DOHH2 (cell line): ENCODE measurements at regions not wholly inside any gene's neighbourhood (a gene's known extent, or its start where the extent isn't known, plus 50 kb on each side); places are given as distances from the start of the nearest gene placed in this dataset.
"Not testable (repeated sequence)": the region's sequence is repeated elsewhere in the genome, so short reads cannot be mapped to it uniquely, and the experiment has no call there.

ENCODE experiments used
- H3F3A ChIP-seq: fragments of 200-600 bp; sonication (generic), shearing (Covaris generic); 2 replicates; pipeline ENCODE4 v1.6.0; 2016; ENCODE audit warnings: antibody characterized with exemption, mild to moderate bottlenecking; ENCODE audit not compliant: control insufficient read depth, insufficient read depth
- H3K27ac ChIP-seq: fragments of 200-600 bp; sonication (generic); 2 replicates; pipeline ENCODE4 v1.5.1; 2014; ENCODE audit warnings: low read depth, mild to moderate bottlenecking, low read length, moderate library complexity
- H3K27me3 ChIP-seq: fragments of 200-600 bp; sonication (generic); 2 replicates; pipeline ENCODE4 v1.6.1; 2014; ENCODE audit warnings: mild to moderate bottlenecking, low read length, mixed read lengths; ENCODE audit not compliant: control insufficient read depth
- H3K36me3 ChIP-seq: fragments of 200-600 bp; sonication (generic); 2 replicates; pipeline ENCODE4 v1.6.1; 2014; ENCODE audit warnings: mild to moderate bottlenecking, low read length, moderate library complexity, mixed read lengths; ENCODE audit not compliant: control insufficient read depth
- H3K4me1 ChIP-seq: fragments of 200-600 bp; sonication (generic); 2 replicates; pipeline ENCODE4 v1.6.1; 2014; ENCODE audit warnings: mild to moderate bottlenecking, low read length, mixed read lengths; ENCODE audit not compliant: control insufficient read depth
- H3K4me2 ChIP-seq: fragments of 200-600 bp; sonication (generic); 2 replicates; pipeline ENCODE4 v1.6.0; 2014; ENCODE audit warnings: mild to moderate bottlenecking, low read length, moderate library complexity
- H3K4me3 ChIP-seq: fragments of 200-600 bp; sonication (generic); 2 replicates; pipeline ENCODE4 v1.5.1; 2014; ENCODE audit warnings: mild to moderate bottlenecking, low read length, mixed read lengths
- H3K79me2 ChIP-seq: fragments of 200-600 bp; sonication (generic); 2 replicates; pipeline ENCODE4 v1.6.1; 2014; ENCODE audit warnings: mild to moderate bottlenecking, low read length, mixed read lengths; ENCODE audit not compliant: control insufficient read depth
- H3K9me2 ChIP-seq: fragments of 200-600 bp; sonication (generic); replicated peaks from 2 replicates; pipeline ENCODE4 v1.6.1; 2014; ENCODE audit warnings: mild to moderate bottlenecking, low read length, mixed read lengths; ENCODE audit not compliant: control insufficient read depth
- H3K9me3 ChIP-seq: fragments of 200-600 bp; sonication (generic); 2 replicates; pipeline ENCODE4 v1.6.1; 2014; ENCODE audit warnings: antibody characterized with exemption, low read length, mixed read lengths; ENCODE audit not compliant: control insufficient read depth, insufficient read depth
- H4K20me1 ChIP-seq: fragments of 200-600 bp; sonication (generic); 2 replicates; pipeline ENCODE4 v1.6.0; 2014; ENCODE audit warnings: low read depth, mild to moderate bottlenecking, antibody characterized with exemption, low read length, moderate library complexity; ENCODE audit not compliant: control insufficient read depth, insufficient read depth
- EZH2phosphoT487 ChIP-seq: fragments of 200-600 bp; sonication (generic); IDR thresholded peaks from 2 replicates; pipeline ENCODE4 v1.6.1; 2017; ENCODE audit warnings: borderline replicate concordance, mild to moderate bottlenecking, antibody characterized with exemption, low read length, moderate library complexity, mixed read lengths
- TF ChIP-seq, protein P1 (sequence below): fragments of 200-600 bp; sonication (generic); IDR thresholded peaks from one replicate; pipeline ENCODE4 v1.5.1; 2014; ENCODE audit warnings: antibody characterized with exemption, mild to moderate bottlenecking, low read depth, low read length; ENCODE audit not compliant: poor library complexity, severe bottlenecking

DNA sequence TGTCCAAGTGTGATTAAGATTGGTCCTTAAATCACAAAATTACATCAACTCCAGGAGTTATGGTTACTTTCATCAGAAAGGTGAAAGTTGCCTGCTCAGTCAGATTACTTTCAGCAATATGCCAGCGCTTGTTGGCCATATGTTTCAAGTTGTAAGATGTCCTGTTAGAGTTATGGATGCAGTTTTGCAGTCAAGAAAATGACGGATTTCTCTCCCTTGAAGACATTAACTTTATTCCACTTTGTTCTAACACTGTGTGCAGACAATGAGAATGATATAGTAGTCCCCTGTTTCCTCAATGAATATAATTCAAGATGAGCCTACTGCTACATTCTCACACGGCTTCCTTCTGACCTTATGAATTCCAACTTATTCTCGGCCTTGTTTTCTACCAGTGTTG is 295.0 kb upstream of the ADGRL3 start:
- H3K4me2 ChIP-seq = no peak overlapping the region

DNA sequence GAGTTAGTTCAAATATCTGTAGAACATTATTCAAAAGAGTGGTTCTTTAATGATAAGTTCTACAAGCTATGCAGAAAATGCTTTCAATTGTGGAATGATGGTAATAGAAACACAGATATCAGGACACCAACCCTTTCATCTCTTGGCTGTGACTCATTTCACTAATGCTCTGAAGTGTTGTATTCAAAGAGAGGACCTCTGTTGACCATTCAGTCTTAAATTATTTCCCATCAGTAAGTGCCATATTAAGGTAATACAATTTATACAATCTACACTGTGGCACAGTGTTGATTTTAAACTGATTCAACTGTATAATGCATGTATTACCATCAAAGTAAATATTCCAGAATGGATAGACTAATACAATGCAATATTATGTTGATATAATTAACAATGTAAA is 289.0 kb upstream of the ADGRL3 start:
- Histone ChIP-seq H3K79me2 (no peaks in the 10 kb centered on the region), H3K4me1 (no peaks in the 10 kb centered on the region), H3K27me3 (no peaks in the 10 kb centered on the region), H3K36me3 (no peaks in the 10 kb centered on the region), H3K27ac (no peak overlapping the region), H4K20me1 (no peaks in the 10 kb centered on the region), H3K4me2 (no peak overlapping the region), H3K9me2 (no peaks in the 10 kb centered on the region), H3K9me3 (no peaks in the 10 kb centered on the region), H3K4me3 (no peak overlapping the region), H3F3A (no peaks in the 10 kb centered on the region)
- TF ChIP-seq, protein P1, sequence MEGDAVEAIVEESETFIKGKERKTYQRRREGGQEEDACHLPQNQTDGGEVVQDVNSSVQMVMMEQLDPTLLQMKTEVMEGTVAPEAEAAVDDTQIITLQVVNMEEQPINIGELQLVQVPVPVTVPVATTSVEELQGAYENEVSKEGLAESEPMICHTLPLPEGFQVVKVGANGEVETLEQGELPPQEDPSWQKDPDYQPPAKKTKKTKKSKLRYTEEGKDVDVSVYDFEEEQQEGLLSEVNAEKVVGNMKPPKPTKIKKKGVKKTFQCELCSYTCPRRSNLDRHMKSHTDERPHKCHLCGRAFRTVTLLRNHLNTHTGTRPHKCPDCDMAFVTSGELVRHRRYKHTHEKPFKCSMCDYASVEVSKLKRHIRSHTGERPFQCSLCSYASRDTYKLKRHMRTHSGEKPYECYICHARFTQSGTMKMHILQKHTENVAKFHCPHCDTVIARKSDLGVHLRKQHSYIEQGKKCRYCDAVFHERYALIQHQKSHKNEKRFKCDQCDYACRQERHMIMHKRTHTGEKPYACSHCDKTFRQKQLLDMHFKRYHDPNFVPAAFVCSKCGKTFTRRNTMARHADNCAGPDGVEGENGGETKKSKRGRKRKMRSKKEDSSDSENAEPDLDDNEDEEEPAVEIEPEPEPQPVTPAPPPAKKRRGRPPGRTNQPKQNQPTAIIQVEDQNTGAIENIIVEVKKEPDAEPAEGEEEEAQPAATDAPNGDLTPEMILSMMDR = no peak
- no peak for TF ChIP-seq EZH2phosphoT487

More for the DNA sequence above, 295.0 kb upstream of the ADGRL3 start:
- Histone ChIP-seq H3K4me3 (no peak overlapping the region), H3K9me2 (no peaks in the 10 kb centered on the region), H3K27me3 (no peaks in the 10 kb centered on the region), H3K4me1 (no peaks in the 10 kb centered on the region), H3F3A (no peaks in the 10 kb centered on the region), H4K20me1 (no peaks in the 10 kb centered on the region), H3K9me3 (no peaks in the 10 kb centered on the region), H3K27ac (no peak overlapping the region), H3K36me3 (no peaks in the 10 kb centered on the region), H3K79me2 (no peaks in the 10 kb centered on the region)
- no peak for TF ChIP-seq EZH2phosphoT487
- TF ChIP-seq, protein P1 = no peak

DNA sequence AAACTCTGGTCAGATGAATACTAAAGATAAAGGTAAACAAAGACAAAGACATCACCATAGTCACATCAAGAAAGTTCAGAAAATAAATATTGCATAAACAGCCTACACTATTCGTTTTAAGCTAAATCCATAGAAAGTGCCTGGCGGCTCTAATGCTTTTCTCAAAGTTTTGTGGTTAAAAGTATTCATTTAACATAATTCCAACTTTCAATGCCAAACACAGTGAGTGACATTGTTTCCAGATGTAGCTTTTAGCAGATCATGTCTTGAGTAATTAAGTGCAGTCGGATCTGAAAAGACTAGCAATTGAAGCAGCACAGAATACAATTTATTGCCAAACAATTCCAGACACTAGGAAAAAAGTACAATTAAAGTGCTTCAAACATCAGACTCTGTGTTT is 287.1 kb upstream of the ADGRL3 start:
- Histone ChIP-seq H3K9me3 (no peaks in the 10 kb centered on the region), H3K9me2 (no peaks in the 10 kb centered on the region), H3K36me3 (no peaks in the 10 kb centered on the region), H4K20me1 (no peaks in the 10 kb centered on the region), H3K79me2 (no peaks in the 10 kb centered on the region), H3K4me2 (no peak overlapping the region), H3K4me3 (no peak overlapping the region), H3F3A (no peaks in the 10 kb centered on the region), H3K4me1 (no peaks in the 10 kb centered on the region), H3K27ac (no peak overlapping the region), H3K27me3 (no peaks in the 10 kb centered on the region)
- TF ChIP-seq, protein P1 = no peak
- no peak for TF ChIP-seq EZH2phosphoT487

DNA sequence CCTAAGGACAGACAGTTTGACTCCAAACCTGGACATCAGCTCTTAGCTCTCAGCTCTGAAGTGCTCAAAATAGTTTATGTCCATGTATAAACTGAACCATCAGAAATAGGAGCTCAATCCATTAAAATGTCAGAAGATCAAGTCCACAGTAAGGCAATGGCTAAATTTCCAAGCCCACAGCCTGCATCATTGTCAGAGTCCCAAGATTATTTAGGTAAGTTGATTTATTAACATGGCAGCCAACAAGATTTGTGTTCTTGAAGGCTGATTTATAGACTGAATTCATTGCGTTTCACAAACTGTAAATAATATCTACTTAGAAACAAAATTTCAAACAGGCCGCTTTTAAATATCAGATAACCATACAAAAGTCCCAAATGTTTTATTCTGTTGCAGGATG is 286.5 kb upstream of the ADGRL3 start:
- no peaks in the 10 kb centered on the region for H3K4me1 ChIP-seq
- no peaks in the 10 kb centered on the region for H3F3A ChIP-seq
- H3K9me3 ChIP-seq = no peaks in the 10 kb centered on the region
- H3K27ac ChIP-seq = no peak overlapping the region
- H3K9me2 ChIP-seq = no peaks in the 10 kb centered on the region
- no peaks in the 10 kb centered on the region for H3K27me3 ChIP-seq
- no peaks in the 10 kb centered on the region for H3K36me3 ChIP-seq
- TF ChIP-seq, protein P1 = no peak
- TF ChIP-seq EZH2phosphoT487 = no peak
- no peak overlapping the region for H3K4me2 ChIP-seq
- no peaks in the 10 kb centered on the region for H4K20me1 ChIP-seq
- no peaks in the 10 kb centered on the region for H3K79me2 ChIP-seq
- no peak overlapping the region for H3K4me3 ChIP-seq

DNA sequence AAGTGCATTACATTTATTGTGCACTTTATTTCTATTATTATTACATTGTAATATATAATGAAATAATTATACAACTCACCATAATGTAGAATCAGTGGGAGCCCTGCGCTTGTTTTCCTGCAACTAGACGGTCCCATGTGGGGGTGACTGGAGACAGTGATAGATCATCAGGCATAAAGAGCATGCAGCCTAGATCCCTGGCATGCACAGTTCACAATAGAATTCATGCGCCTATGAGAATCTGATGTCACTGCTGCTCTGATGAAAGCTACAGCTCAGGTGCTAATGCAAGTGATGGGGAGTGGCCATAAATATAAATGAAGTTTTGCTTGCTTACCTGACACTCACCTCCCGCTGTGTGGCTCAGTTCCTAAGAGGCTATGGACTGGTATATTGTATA is 278.4 kb upstream of the ADGRL3 start:
- not testable (repeated sequence) for H3K4me1 ChIP-seq, H3K27ac ChIP-seq, H3K4me2 ChIP-seq, H3K27me3 ChIP-seq, H3K79me2 ChIP-seq, H3K9me2 ChIP-seq, H3K36me3 ChIP-seq, H4K20me1 ChIP-seq, H3K4me3 ChIP-seq, H3F3A ChIP-seq, H3K9me3 ChIP-seq
